ENCODE measurements at regions not wholly inside any gene's neighbourhood (a gene's known extent, or its start where the extent isn't known, plus 50 kb on each side); places are given as distances from the start of the nearest gene placed in this dataset.

DNA sequence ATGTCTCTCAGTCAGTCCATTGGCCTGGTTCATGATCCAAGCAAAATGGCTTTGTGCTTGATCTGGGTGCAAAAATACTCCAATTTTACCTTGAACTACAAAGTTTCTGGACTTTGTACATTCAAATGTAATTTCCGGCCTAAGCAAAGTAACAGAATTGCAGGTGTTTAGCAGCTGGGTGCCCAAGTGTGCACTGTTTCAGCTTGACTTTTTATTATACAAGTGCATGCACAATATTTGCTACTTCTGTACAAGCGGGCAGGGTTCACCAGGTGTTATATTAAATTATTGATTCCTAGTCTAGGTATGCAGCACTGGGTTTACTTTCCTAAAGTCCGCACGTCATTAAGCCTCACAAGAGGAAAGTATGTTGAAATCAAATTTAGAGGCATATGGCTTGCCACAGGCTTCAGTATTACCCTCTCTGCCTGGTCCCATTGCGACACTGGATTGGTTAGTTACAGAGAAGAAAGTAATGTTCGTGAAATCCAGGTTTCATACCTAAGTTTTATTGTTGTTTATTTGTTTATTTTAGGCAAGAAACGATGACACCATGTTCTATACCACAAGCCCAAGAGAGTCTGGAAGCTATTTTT lies 376.9 kb upstream of the CTSO start:
- Histone ChIP-seq H3K27me3 (ENCODE audit: control insufficient read depth in 2 of 2, insufficient read depth in 1 of 2, low read length in 1 of 2) (no peaks in the 10 kb centered on the region), H3K27ac (ENCODE audit: low read depth in 1 of 2, low read length in 1 of 2) (no peak overlapping the region), H3K4me1 (ENCODE audit: control insufficient read depth in 2 of 2, insufficient read depth in 2 of 2, low read length in 2 of 2) (no peaks in the 10 kb centered on the region), H3K9me3 (ENCODE audit: control insufficient read depth in 2 of 2, insufficient read depth in 1 of 2, low read length in 1 of 2) (no peaks in the 10 kb centered on the region), H3K36me3 (ENCODE audit: control insufficient read depth in 2 of 2, insufficient read depth in 2 of 2, low read length in 1 of 2) (no peaks in the 10 kb centered on the region), H3K4me3 (ENCODE audit: low read length in 2 of 2) (no peak overlapping the region)
- 76% methylated on average over 7 of the region's 7 CpGs for WGBS
- DNase-seq (ENCODE audit: low read depth in 6 of 9, low spot score in 9 of 9), result no peak

DNA sequence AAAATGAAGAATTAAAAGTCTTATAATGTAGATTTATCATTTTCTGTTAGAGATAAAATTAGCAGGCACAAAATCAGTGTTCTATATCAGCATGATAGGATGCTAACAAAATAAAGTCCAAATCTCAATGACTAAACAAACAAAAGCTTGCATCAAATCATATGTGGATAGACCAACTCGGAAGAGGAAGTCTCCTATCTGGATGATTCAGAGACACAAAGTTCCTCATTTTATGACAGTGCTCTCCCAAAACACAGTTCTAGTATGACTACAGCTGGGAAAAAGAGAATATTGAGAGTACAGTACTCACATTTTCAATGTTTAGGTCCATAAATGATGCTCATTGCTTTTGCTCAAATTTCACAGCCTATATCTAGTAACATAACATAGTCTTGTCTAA lies 376.1 kb upstream of the CTSO start:
- no peaks in the 10 kb centered on the region for H3K36me3 ChIP-seq (ENCODE audit: control insufficient read depth in 2 of 2, insufficient read depth in 2 of 2, low read length in 1 of 2)
- H3K27ac ChIP-seq (ENCODE audit: low read depth in 1 of 2, low read length in 1 of 2), result no peak overlapping the region
- H3K4me1 ChIP-seq (ENCODE audit: control insufficient read depth in 2 of 2, insufficient read depth in 2 of 2, low read length in 2 of 2), result no peaks in the 10 kb centered on the region
- H3K4me3 ChIP-seq (ENCODE audit: low read length in 2 of 2), result no peak overlapping the region
- no peak for DNase-seq (ENCODE audit: low read depth in 6 of 9, low spot score in 9 of 9)
- H3K27me3 ChIP-seq (ENCODE audit: control insufficient read depth in 2 of 2, insufficient read depth in 1 of 2, low read length in 1 of 2), result no peaks in the 10 kb centered on the region
- H3K9me3 ChIP-seq (ENCODE audit: control insufficient read depth in 2 of 2, insufficient read depth in 1 of 2, low read length in 1 of 2), result no peaks in the 10 kb centered on the region
- WGBS, result 8% methylated on average over 1 of the region's 1 CpG

- no peaks in the 10 kb centered on the region for H3K36me3 ChIP-seq (ENCODE audit: control insufficient read depth in 2 of 2, insufficient read depth in 2 of 2, low read length in 1 of 2)
- H3K9me3 ChIP-seq (ENCODE audit: control insufficient read depth in 2 of 2, insufficient read depth in 1 of 2, low read length in 1 of 2), result no peaks in the 10 kb centered on the region
- H3K27ac ChIP-seq (ENCODE audit: low read depth in 1 of 2, low read length in 1 of 2), result no peak overlapping the region
- no peaks in the 10 kb centered on the region for H3K27me3 ChIP-seq (ENCODE audit: control insufficient read depth in 2 of 2, insufficient read depth in 1 of 2, low read length in 1 of 2)
- no peaks in the 10 kb centered on the region for H3K4me1 ChIP-seq (ENCODE audit: control insufficient read depth in 2 of 2, insufficient read depth in 2 of 2, low read length in 2 of 2)
- H3K4me3 ChIP-seq (ENCODE audit: low read length in 2 of 2), result no peak overlapping the region
- 92% methylated on average over 3 of the region's 3 CpGs for WGBS
- no peak for DNase-seq (ENCODE audit: low read depth in 6 of 9, low spot score in 9 of 9)
These were observed 375.2 kb upstream of the CTSO start for GRCh38 chr4:156328882-156329281.

DNA sequence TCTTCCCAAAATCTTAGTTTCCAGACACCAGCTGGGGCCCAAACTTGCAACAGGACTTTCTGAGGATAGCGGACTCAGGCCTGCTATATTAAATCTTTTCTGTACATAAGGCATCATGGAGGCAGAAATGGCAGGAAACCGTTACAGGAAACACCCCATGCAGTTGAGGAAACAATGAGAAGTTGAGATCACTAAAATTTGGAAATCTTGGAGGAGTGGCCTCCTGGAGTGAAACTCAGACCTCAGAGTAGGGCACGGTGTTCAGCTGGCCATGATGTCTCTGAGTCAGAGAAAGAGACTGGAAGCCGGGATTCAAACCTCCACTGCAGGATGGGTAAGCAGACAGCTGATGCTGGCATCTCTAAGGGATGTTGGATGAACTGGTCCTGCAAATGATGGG lies 372.6 kb upstream of the CTSO start:
- H3K9me3 ChIP-seq (ENCODE audit: control insufficient read depth in 2 of 2, insufficient read depth in 1 of 2, low read length in 1 of 2), result no peaks in the 10 kb centered on the region
- DNase-seq (ENCODE audit: low read depth in 6 of 9, low spot score in 9 of 9), result no peak
- no peak overlapping the region for H3K27ac ChIP-seq (ENCODE audit: low read depth in 1 of 2, low read length in 1 of 2)

GRCh38 chr4:156322592-156322991 lies 368.9 kb upstream of the CTSO start:
- no peaks in the 10 kb centered on the region for H3K27me3 ChIP-seq (ENCODE audit: control insufficient read depth in 2 of 2, insufficient read depth in 1 of 2, low read length in 1 of 2)
- no peaks in the 10 kb centered on the region for H3K36me3 ChIP-seq (ENCODE audit: control insufficient read depth in 2 of 2, insufficient read depth in 2 of 2, low read length in 1 of 2)
- H3K4me1 ChIP-seq (ENCODE audit: control insufficient read depth in 2 of 2, insufficient read depth in 2 of 2, low read length in 2 of 2), result no peaks in the 10 kb centered on the region
- H3K27ac ChIP-seq (ENCODE audit: low read depth in 1 of 2, low read length in 1 of 2), result no peak overlapping the region
- H3K4me3 ChIP-seq (ENCODE audit: low read length in 2 of 2), result no peak overlapping the region
- DNase-seq (ENCODE audit: low read depth in 6 of 9, low spot score in 9 of 9), result no peak
- no peaks in the 10 kb centered on the region for H3K9me3 ChIP-seq (ENCODE audit: control insufficient read depth in 2 of 2, insufficient read depth in 1 of 2, low read length in 1 of 2)

More for the DNA sequence above, 372.6 kb upstream of the CTSO start:
- H3K27me3 ChIP-seq (ENCODE audit: control insufficient read depth in 2 of 2, insufficient read depth in 1 of 2, low read length in 1 of 2), result no peaks in the 10 kb centered on the region
- H3K36me3 ChIP-seq (ENCODE audit: control insufficient read depth in 2 of 2, insufficient read depth in 2 of 2, low read length in 1 of 2), result no peaks in the 10 kb centered on the region
- no peak overlapping the region for H3K4me3 ChIP-seq (ENCODE audit: low read length in 2 of 2)
- no peaks in the 10 kb centered on the region for H3K4me1 ChIP-seq (ENCODE audit: control insufficient read depth in 2 of 2, insufficient read depth in 2 of 2, low read length in 2 of 2)
- WGBS, result 66% methylated on average over 4 of the region's 4 CpGs

DNA sequence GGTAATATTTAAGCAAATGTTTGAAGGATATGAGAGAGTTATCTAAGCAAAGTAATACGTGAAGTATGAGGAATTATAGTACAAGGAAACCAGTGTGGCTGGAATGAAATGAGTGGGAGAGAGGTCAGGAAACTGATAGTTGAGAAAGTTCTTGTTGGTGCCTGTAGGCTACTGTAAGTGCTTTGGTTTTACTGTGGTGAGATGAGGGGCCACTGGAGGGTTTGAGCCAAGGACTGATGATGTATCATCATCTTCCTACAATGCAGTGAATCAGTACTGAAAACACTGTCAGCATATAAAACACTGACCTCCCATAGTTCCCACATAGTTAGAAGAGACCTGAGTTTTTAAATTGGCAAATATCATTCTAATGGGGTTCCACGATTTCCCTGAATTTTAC lies 367.5 kb upstream of the CTSO start:
- no peaks in the 10 kb centered on the region for H3K4me1 ChIP-seq (ENCODE audit: control insufficient read depth in 2 of 2, insufficient read depth in 2 of 2, low read length in 2 of 2)
- no peaks in the 10 kb centered on the region for H3K36me3 ChIP-seq (ENCODE audit: control insufficient read depth in 2 of 2, insufficient read depth in 2 of 2, low read length in 1 of 2)
- H3K9me3 ChIP-seq (ENCODE audit: control insufficient read depth in 2 of 2, insufficient read depth in 1 of 2, low read length in 1 of 2), result no peaks in the 10 kb centered on the region
- WGBS, result 87% methylated on average over 2 of the region's 2 CpGs
- no peak overlapping the region for H3K27ac ChIP-seq (ENCODE audit: low read depth in 1 of 2, low read length in 1 of 2)
- DNase-seq (ENCODE audit: low read depth in 6 of 9, low spot score in 9 of 9), result no peak
- H3K27me3 ChIP-seq (ENCODE audit: control insufficient read depth in 2 of 2, insufficient read depth in 1 of 2, low read length in 1 of 2), result no peaks in the 10 kb centered on the region
- no peak overlapping the region for H3K4me3 ChIP-seq (ENCODE audit: low read length in 2 of 2)

- Histone ChIP-seq H3K4me1 (ENCODE audit: control insufficient read depth in 2 of 2, insufficient read depth in 2 of 2, low read length in 2 of 2) (no peaks in the 10 kb centered on the region), H3K36me3 (ENCODE audit: control insufficient read depth in 2 of 2, insufficient read depth in 2 of 2, low read length in 1 of 2) (no peaks in the 10 kb centered on the region), H3K4me3 (ENCODE audit: low read length in 2 of 2) (no peak overlapping the region), H3K27me3 (ENCODE audit: control insufficient read depth in 2 of 2, insufficient read depth in 1 of 2, low read length in 1 of 2) (no peaks in the 10 kb centered on the region), H3K27ac (ENCODE audit: low read depth in 1 of 2, low read length in 1 of 2) (no peak overlapping the region), H3K9me3 (ENCODE audit: control insufficient read depth in 2 of 2, insufficient read depth in 1 of 2, low read length in 1 of 2) (no peaks in the 10 kb centered on the region)
- 95% methylated on average over 2 of the region's 2 CpGs for WGBS
- no peak for DNase-seq (ENCODE audit: low read depth in 6 of 9, low spot score in 9 of 9)
These were observed 359.8 kb upstream of the CTSO start for GRCh38 chr4:156313497-156313896.

DNA sequence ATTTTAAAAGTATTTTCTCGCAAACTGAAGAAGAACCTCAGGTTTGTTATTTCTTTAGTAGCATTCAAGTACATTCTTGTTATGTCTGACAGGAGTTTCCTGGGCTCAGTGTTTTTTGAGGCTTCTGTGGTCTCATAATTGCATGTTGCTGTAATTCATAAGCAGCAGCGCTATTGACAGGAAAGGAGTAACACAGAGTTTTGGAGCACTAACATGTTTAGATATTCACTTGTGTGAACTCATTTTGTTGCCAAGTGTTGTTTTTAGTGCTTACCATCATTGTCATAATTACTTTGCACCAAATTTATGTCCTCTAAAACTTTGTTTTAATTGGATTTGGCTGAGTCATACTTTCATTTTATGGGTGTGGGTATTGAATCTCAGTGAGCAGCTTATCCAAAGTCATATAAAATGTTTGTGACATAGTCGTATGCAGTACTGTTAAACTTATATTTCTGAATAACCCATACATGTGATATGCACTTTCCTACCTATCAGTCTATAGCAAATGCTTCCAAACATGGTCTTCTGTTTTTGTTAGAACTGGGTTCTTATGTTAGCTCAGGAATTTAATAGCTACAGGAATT lies 358.7 kb upstream of the CTSO start:
- WGBS, result 18% methylated on average over 3 of the region's 3 CpGs
- no peak for DNase-seq (ENCODE audit: low read depth in 6 of 9, low spot score in 9 of 9)
- Histone ChIP-seq H3K36me3 (ENCODE audit: control insufficient read depth in 2 of 2, insufficient read depth in 2 of 2, low read length in 1 of 2) (no peaks in the 10 kb centered on the region), H3K4me1 (ENCODE audit: control insufficient read depth in 2 of 2, insufficient read depth in 2 of 2, low read length in 2 of 2) (no peaks in the 10 kb centered on the region), H3K27ac (ENCODE audit: low read depth in 1 of 2, low read length in 1 of 2) (no peak overlapping the region), H3K9me3 (ENCODE audit: control insufficient read depth in 2 of 2, insufficient read depth in 1 of 2, low read length in 1 of 2) (no peaks in the 10 kb centered on the region), H3K27me3 (ENCODE audit: control insufficient read depth in 2 of 2, insufficient read depth in 1 of 2, low read length in 1 of 2) (no peaks in the 10 kb centered on the region), H3K4me3 (ENCODE audit: low read length in 2 of 2) (no peak overlapping the region)

DNA sequence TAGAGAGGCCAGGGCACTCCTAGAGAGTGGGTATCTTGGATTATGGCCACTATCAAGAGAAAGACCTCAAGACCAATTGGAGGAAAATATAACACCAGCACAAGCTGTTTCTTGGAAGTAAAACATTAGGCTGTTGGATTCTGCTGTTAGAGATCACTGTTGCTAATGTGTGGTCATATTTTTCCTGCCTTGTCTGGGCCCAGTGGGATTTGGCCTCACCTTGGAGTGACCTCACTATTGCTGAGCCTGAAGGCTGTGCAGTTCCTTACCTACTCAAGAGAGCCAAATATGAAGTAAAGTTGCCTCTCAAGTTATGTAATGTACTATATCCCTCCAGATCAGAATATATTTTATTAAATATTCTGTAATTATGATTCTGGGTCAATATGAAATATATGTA lies 355.4 kb upstream of the CTSO start:
- no peak overlapping the region for H3K27ac ChIP-seq (ENCODE audit: low read depth in 1 of 2, low read length in 1 of 2)
- no peaks in the 10 kb centered on the region for H3K27me3 ChIP-seq (ENCODE audit: control insufficient read depth in 2 of 2, insufficient read depth in 1 of 2, low read length in 1 of 2)
- no peak overlapping the region for H3K4me3 ChIP-seq (ENCODE audit: low read length in 2 of 2)
- DNase-seq (ENCODE audit: low read depth in 6 of 9, low spot score in 9 of 9), result no peak
- H3K4me1 ChIP-seq (ENCODE audit: control insufficient read depth in 2 of 2, insufficient read depth in 2 of 2, low read length in 2 of 2), result no peaks in the 10 kb centered on the region
- H3K9me3 ChIP-seq (ENCODE audit: control insufficient read depth in 2 of 2, insufficient read depth in 1 of 2, low read length in 1 of 2), result no peaks in the 10 kb centered on the region
- no peaks in the 10 kb centered on the region for H3K36me3 ChIP-seq (ENCODE audit: control insufficient read depth in 2 of 2, insufficient read depth in 2 of 2, low read length in 1 of 2)
